Embryonic facial prominence (tissue), 1 donor: ENCODE measurements at regions not wholly inside any gene's neighbourhood (a gene's known extent, or its start where the extent isn't known, plus 50 kb on each side); places are given as distances from the start of the nearest gene placed in this dataset.
"Not testable (repeated sequence)": the region's sequence is repeated elsewhere in the genome, so short reads cannot be mapped to it uniquely, and the experiment has no call there.

Experiments
- DNase-seq: peaks from one replicate; pipeline ENCODE4 v3.0.0-alpha.2; 2016; ENCODE audit errors: extremely low spot score

- DNase-seq = no peak
These were observed 115.1 kb downstream of the KCNRG start for GRCh38 chr13:50130123-50130946.

- no peak for DNase-seq
These were observed 117.0 kb downstream of the KCNRG start for GRCh38 chr13:50131920-50132903.

- no peak for DNase-seq
These were observed 117.7 kb downstream of the KCNRG start for GRCh38 chr13:50132904-50133357.

- DNase-seq = no peak
These were observed 118.2 kb downstream of the KCNRG start for GRCh38 chr13:50133358-50133953.

GRCh38 chr13:50136226-50136625, 121.0 kb downstream of the KCNRG start:
- DNase-seq = no peak

- no peak for DNase-seq
These were observed 121.4 kb downstream of the KCNRG start for GRCh38 chr13:50136678-50137077.

- DNase-seq = not testable (repeated sequence)
These were observed 124.2 kb downstream of the KCNRG start for GRCh38 chr13:50139435-50139934.

GRCh38 chr13:50140153-50140552, 124.9 kb downstream of the KCNRG start:
- no peak for DNase-seq

- no peak for DNase-seq
These were observed 125.5 kb downstream of the KCNRG start for GRCh38 chr13:50140581-50141374.

GRCh38 chr13:50141375-50141975, 126.2 kb downstream of the KCNRG start:
- no peak for DNase-seq

- DNase-seq = no peak
These were observed 129.3 kb downstream of the KCNRG start for GRCh38 chr13:50144246-50145160.

GRCh38 chr13:50149214-50149613, 134.0 kb downstream of the KCNRG start:
- no peak for DNase-seq

- DNase-seq = no peak
These were observed 134.7 kb downstream of the KCNRG start for GRCh38 chr13:50149932-50150331.

GRCh38 chr13:50152224-50152623, 137.0 kb downstream of the KCNRG start:
- DNase-seq = no peak

GRCh38 chr13:50152655-50153309, 137.5 kb downstream of the KCNRG start:
- no peak for DNase-seq

GRCh38 chr13:50153401-50153800, 138.2 kb downstream of the KCNRG start:
- DNase-seq = no peak

GRCh38 chr13:50153876-50154275, 138.6 kb downstream of the KCNRG start:
- DNase-seq = no peak

GRCh38 chr13:50154697-50155096, 139.5 kb downstream of the KCNRG start:
- DNase-seq = no peak

GRCh38 chr13:50156140-50156539, 140.9 kb downstream of the KCNRG start:
- DNase-seq = no peak
